HepG2 (cell line): ENCODE measurements at regions not wholly inside any gene's neighbourhood (a gene's known extent, or its start where the extent isn't known, plus 50 kb on each side); places are given as distances from the start of the nearest gene placed in this dataset.
"Not testable (repeated sequence)": the region's sequence is repeated elsewhere in the genome, so short reads cannot be mapped to it uniquely, and the experiment has no call there.

ENCODE experiments used
- EP300 ChIP-seq, 3 experiments: sonication (generic) in 1 of 3; formaldehyde crosslinking in 1 of 3; IDR thresholded peaks; 2 replicates each; pipeline versions ENCODE4 v1.5.1 to v1.6.1; 2011 to 2020; ENCODE audit warnings: low read depth in 2 of 3, low read length in 2 of 3, borderline replicate concordance in 1 of 3, improper control_type of control experiment in 1 of 3, mild to moderate bottlenecking in 1 of 3, missing genetic modification reagents in 1 of 3, moderate library complexity in 1 of 3
- KAT7 ChIP-seq: IDR thresholded peaks from 2 replicates; pipeline ENCODE4 v1.6.1; 2018; ENCODE audit warnings: borderline replicate concordance, missing compliant biosample characterization
- TF ChIP-seq, protein P1 (sequence below): sonication (generic); formaldehyde crosslinking; IDR thresholded peaks from 2 replicates; pipeline ENCODE4 v1.5.0; 2020; ENCODE audit warnings: mild to moderate bottlenecking, missing genetic modification reagents, moderate library complexity
- TF ChIP-seq, protein P2 (sequence below): sonication (generic); formaldehyde crosslinking; IDR thresholded peaks from 2 replicates; pipeline ENCODE4 v1.4.0; 2020; ENCODE audit warnings: missing genetic modification reagents

DNA sequence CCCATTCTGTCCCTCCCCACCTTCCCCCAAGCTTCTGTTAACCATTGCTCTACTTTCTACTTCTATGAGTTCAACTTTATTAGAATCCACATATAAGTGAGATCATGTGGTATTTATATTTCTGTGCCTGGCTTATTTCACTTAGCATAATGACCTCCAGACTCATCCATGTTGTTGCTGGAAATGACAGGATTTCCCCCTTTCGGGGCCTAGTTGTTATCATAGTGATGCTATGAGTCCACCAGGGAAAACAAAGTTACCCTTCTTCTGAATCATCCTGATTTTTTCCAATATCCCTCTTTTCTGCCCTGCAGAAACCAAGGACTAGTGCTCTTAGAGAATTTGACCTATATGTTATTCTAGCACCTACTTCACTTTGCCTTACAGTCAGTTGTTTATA, 53.2 kb upstream of the TERB2 start:
- TF ChIP-seq EP300 (IDR thresholded peaks at IDR 0.05; ENCODE audit: low read depth in 2 of 2, low read length in 2 of 2); EP300 (CRISPR knock-in tag; IDR thresholded peaks at IDR 0.05; ENCODE audit: borderline replicate concordance); KAT7: not testable (repeated sequence)
- TF ChIP-seq, protein P1, sequence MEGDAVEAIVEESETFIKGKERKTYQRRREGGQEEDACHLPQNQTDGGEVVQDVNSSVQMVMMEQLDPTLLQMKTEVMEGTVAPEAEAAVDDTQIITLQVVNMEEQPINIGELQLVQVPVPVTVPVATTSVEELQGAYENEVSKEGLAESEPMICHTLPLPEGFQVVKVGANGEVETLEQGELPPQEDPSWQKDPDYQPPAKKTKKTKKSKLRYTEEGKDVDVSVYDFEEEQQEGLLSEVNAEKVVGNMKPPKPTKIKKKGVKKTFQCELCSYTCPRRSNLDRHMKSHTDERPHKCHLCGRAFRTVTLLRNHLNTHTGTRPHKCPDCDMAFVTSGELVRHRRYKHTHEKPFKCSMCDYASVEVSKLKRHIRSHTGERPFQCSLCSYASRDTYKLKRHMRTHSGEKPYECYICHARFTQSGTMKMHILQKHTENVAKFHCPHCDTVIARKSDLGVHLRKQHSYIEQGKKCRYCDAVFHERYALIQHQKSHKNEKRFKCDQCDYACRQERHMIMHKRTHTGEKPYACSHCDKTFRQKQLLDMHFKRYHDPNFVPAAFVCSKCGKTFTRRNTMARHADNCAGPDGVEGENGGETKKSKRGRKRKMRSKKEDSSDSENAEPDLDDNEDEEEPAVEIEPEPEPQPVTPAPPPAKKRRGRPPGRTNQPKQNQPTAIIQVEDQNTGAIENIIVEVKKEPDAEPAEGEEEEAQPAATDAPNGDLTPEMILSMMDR (CRISPR knock-in tag): not testable (repeated sequence)
- TF ChIP-seq, protein P2, sequence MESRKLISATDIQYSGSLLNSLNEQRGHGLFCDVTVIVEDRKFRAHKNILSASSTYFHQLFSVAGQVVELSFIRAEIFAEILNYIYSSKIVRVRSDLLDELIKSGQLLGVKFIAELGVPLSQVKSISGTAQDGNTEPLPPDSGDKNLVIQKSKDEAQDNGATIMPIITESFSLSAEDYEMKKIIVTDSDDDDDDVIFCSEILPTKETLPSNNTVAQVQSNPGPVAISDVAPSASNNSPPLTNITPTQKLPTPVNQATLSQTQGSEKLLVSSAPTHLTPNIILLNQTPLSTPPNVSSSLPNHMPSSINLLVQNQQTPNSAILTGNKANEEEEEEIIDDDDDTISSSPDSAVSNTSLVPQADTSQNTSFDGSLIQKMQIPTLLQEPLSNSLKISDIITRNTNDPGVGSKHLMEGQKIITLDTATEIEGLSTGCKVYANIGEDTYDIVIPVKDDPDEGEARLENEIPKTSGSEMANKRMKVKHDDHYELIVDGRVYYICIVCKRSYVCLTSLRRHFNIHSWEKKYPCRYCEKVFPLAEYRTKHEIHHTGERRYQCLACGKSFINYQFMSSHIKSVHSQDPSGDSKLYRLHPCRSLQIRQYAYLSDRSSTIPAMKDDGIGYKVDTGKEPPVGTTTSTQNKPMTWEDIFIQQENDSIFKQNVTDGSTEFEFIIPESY (CRISPR knock-in tag): not testable (repeated sequence)
